SK-N-DZ (cell line): ENCODE measurements at regions not wholly inside any gene's neighbourhood (a gene's known extent, or its start where the extent isn't known, plus 50 kb on each side); places are given as distances from the start of the nearest gene placed in this dataset.

ENCODE experiments used
- DNase-seq: peaks from one replicate; pipeline ENCODE4 v3.0.0-alpha.2; 2015; ENCODE audit warnings: low spot score

- no peak for DNase-seq
Observed at GRCh38 chr22:27492566-27493201, 308.9 kb downstream of the MN1 start.

- DNase-seq, result no peak
Observed at GRCh38 chr22:27493796-27494195, 307.8 kb downstream of the MN1 start.

DNA sequence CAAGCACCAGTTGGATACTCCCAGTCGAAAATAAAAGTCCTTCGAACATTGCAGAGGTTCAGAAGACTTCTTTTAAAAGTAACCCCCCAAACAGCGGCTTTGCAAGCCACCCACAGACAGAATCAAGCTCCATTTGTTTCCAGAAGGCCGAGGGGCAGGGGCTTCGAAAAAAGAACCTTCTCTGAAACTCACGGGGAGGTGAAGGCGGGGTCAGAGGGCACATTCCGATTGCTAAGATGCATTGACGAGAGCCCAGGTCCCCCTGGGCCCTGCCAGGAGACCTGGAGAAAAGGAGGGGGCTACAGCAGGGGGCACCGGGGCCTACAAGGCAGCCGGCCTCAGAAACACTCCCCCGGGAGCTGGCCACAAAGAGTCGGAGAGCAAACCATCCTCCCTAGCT, 306.8 kb downstream of the MN1 start:
- DNase-seq, result no peak

GRCh38 chr22:27495325-27495724, 306.2 kb downstream of the MN1 start:
- DNase-seq, result no peak

GRCh38 chr22:27499121-27499520, 302.4 kb downstream of the MN1 start:
- no peak for DNase-seq

- DNase-seq, result no peak
Observed at GRCh38 chr22:27501191-27501936, 300.2 kb downstream of the MN1 start.

DNA sequence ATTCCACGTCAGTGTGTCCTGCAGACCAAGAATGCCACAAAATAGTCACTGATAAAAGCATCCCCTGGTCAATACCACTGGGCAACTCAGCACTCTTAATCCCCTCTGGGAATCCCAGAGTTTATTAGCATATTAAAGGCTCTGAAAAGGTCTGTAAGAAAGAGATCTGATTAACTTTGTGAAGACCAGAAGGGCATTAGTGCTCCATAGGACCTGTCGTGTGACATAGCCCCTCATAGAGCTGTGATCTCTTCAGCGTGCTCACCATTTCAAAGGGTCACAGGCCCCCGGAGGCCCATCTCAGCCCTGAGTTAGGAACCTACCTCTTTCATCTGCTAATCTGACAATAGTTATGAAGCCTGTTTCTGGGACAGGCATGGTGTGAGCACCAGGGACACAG, 299.2 kb downstream of the MN1 start:
- no peak for DNase-seq

DNA sequence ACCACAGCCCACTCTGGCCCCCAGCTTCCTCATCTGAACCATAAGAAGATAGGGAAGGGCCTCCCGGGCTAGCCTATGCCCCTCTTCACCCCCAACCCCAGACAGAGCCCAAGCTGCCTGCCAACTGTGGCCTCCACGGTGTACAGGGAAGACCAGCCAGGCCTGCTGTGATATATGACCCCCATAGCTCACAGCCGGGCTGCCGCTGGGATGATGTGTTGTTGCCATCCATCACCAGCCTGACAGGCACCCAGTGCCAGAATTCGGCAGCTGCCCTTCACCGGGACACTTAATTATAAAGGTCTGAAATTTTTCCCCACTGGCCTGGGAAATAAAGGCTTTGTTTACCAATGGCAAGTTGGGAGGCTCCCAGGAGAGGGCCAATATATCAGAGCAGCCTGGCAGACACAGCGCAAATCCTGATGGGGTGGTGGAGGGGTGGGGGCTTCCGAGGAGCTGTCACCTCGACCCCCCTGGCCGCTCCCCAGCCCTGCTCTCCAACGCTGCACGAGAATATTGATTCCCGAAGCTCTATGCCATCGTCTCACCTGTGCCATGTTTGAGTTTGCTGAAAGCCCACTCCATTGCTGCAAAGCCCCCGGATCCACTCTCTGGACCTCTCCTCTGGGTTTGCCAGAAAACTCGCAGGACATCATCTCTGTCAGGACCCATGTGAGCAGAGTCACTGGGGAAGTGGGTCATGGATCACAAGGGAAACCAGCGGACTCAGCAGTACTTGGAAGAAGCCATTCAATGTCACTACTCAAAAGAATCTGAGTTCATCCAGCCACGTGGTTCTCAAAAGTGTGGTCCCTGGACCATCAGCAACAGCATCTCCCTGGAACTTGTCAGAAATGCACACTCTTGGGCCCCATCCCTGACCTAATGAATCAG, 296.9 kb downstream of the MN1 start:
- no peak for DNase-seq

GRCh38 chr22:27507111-27507611, 294.4 kb downstream of the MN1 start:
- DNase-seq, result no peak

GRCh38 chr22:27507935-27508526, 293.5 kb downstream of the MN1 start:
- no peak for DNase-seq

- DNase-seq, result no peak
Observed at GRCh38 chr22:27509132-27509920, 292.2 kb downstream of the MN1 start.

GRCh38 chr22:27510024-27510423, 291.5 kb downstream of the MN1 start:
- DNase-seq, result no peak

DNA sequence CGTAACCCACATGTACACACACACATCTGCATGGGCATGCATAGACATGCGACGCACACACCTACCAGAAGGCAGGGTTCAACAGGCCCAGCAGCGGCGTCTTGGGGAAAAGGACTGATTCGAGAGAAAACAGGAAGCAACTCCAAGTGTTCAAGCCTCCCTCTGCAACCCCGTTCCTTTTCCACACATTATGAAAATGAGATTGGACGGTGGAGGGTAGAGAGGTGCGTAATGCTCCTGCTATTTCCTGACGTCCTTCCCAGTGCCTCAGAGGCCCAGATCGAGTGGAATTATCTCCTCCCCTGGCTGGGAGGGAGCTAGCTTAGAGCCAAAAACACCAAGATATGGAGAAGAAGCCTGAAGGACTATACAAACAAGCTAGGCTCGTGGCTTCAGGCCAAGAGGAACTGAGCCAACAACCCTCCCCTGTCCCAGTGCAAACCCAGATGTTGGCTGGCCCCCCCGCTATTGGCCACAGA, 289.2 kb downstream of the MN1 start:
- no peak for DNase-seq

GRCh38 chr22:27513021-27513420, 288.5 kb downstream of the MN1 start:
- no peak for DNase-seq

DNA sequence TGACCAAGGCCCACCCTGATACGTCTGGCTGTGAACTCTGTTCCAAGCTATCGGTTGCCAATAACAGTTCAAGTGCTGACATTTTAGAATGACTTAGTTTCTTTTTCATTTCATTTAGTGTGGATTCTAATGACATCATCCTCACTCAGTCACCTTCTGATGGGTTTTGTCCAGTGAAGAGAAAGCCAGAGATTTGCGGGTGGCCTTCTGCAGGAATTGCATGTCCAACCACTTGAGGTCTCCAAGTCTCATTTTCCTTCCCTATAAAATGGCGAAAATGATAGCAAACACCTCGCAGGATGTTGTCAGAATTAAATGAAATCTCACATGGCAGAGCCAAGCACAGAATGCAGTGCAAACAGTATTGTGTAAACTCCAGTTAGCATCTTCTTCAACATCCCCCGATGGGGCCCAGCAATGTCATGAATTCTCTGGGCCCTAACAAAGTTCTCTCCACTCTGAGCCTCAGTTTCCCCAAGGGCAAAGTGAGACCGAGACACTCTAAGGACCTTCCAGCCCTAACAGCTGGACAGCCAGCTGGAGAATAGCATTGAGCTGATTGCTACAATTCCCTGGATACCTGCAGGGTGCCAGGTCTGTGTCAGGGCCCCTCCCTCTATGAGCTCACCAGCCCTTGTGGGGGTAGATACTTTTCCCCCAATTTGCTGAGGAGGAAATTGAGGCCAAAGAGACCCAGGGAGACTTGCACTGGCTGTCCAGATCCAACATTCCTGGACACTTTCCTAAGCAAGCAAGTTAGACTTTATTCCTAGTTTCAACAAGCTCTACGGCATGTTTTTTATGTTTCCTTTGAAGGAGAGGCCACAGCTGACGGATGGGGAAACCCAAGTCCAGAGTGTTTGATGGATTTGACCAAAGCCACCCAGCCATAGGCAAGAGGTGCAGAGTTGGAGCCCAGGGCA, 286.7 kb downstream of the MN1 start:
- no peak for DNase-seq

- no peak for DNase-seq
Observed at GRCh38 chr22:27517361-27518155, 284.0 kb downstream of the MN1 start.

- DNase-seq, result no peak
Observed at GRCh38 chr22:27518531-27519340, 282.8 kb downstream of the MN1 start.

DNA sequence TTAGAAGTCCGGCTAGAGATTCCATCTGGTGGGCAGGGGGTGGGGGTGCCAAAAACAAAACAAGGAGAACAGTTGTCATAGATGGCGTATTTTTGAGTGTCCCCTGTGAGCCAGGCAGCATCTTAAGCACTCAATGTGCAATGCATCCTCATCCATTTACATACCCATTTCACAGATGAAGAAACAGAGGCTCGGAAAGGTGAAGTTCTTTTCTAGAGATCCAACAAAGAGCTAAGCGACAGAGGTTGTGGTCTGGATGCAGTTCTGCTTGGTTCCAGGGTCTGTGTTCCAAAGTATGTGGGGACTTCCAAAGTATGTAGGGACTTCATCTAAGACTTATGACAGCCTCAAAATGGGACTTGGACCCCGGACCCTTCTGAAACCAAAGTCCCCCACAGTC, 277.8 kb downstream of the MN1 start:
- DNase-seq, result no peak
